CD14-positive monocyte (primary cell): ENCODE measurements at regions not wholly inside any gene's neighbourhood (a gene's known extent, or its start where the extent isn't known, plus 50 kb on each side); places are given as distances from the start of the nearest gene placed in this dataset.

Experiments
- DNase-seq, 3 donors: peaks; one replicate each; pipeline ENCODE4 v3.0.0-alpha.2; 2011 to 2022
- H2AFZ ChIP-seq: 2 replicates; pipeline ENCODE4 v1.6.0; 2012; ENCODE audit warnings: mild to moderate bottlenecking, low read depth, low read length, inconsistent platforms; ENCODE audit not compliant: insufficient read depth, poor library complexity, severe bottlenecking
- H3K27ac ChIP-seq, 2 donors: 1 replicate in 1 of 2; 2 replicates in 1 of 2; pipeline ENCODE4 v1.5.1; 2012 to 2013; ENCODE audit warnings: low read length in 2 of 2, control low read depth in 1 of 2, inconsistent platforms in 1 of 2, low read depth in 1 of 2, mild to moderate bottlenecking in 1 of 2
- H3K27me3 ChIP-seq, 2 donors: one replicate each; pipeline versions ENCODE4 v1.6.0 to v1.6.1; 2011 to 2013; ENCODE audit warnings: low read length in 2 of 2; ENCODE audit not compliant: control insufficient read depth in 2 of 2, insufficient read depth in 2 of 2
- H3K36me3 ChIP-seq, 2 donors: replicated peaks in 1 of 2; 1 replicate in 1 of 2; 2 replicates in 1 of 2; pipeline versions ENCODE4 v1.5.1 to v1.6.1; 2012 to 2013; ENCODE audit warnings: low read length in 2 of 2, control low read depth in 1 of 2, inconsistent platforms in 1 of 2, mild to moderate bottlenecking in 1 of 2; ENCODE audit not compliant: insufficient read depth in 2 of 2, control insufficient read depth in 1 of 2
- H3K4me1 ChIP-seq, 2 donors: 1 replicate in 1 of 2; 2 replicates in 1 of 2; pipeline versions ENCODE4 v1.5.1 to v1.6.1; 2012 to 2013; ENCODE audit warnings: low read length in 2 of 2, control low read depth in 1 of 2, inconsistent platforms in 1 of 2, mild to moderate bottlenecking in 1 of 2, moderate library complexity in 1 of 2; ENCODE audit not compliant: insufficient read depth in 2 of 2, control insufficient read depth in 1 of 2
- H3K4me2 ChIP-seq: replicated peaks from 2 replicates; pipeline ENCODE3; 2012; ENCODE audit warnings: low read length, moderate library complexity, mild to moderate bottlenecking; ENCODE audit not compliant: poor library complexity, severe bottlenecking; ENCODE audit errors: extremely low read depth
- H3K4me3 ChIP-seq, 3 experiments: fragments of 200-600 bp in 1 of 3; sonication (generic) in 1 of 3; replicated peaks in 1 of 3; 1 replicate in 2 of 3; 2 replicates in 1 of 3; pipeline ENCODE4 v1.5.1; 2011 to 2013; ENCODE audit warnings: low read length in 3 of 3, mild to moderate bottlenecking in 3 of 3, control low read depth in 2 of 3, low read depth in 2 of 3, inconsistent platforms in 1 of 3, moderate library complexity in 1 of 3
- H3K79me2 ChIP-seq: 2 replicates; pipeline ENCODE4 v1.6.0; 2012; ENCODE audit warnings: mild to moderate bottlenecking, control low read depth, inconsistent platforms, low read length, moderate library complexity; ENCODE audit not compliant: insufficient read depth
- H3K9ac ChIP-seq: 2 replicates; pipeline ENCODE4 v1.6.0; 2017; ENCODE audit warnings: low read length, mild to moderate bottlenecking; ENCODE audit not compliant: insufficient read depth, poor library complexity, severe bottlenecking
- H3K9me3 ChIP-seq, 2 donors: replicated peaks in 1 of 2; 1 replicate in 1 of 2; 2 replicates in 1 of 2; pipeline versions ENCODE4 v1.5.1 to v1.6.1; 2012 to 2013; ENCODE audit warnings: low read length in 2 of 2, control low read depth in 1 of 2; ENCODE audit not compliant: control insufficient read depth in 1 of 2, insufficient read depth in 1 of 2
- H4K20me1 ChIP-seq: 2 replicates; pipeline ENCODE4 v1.6.0; 2012; ENCODE audit warnings: mild to moderate bottlenecking, low read length, control low read depth, moderate library complexity; ENCODE audit not compliant: insufficient read depth
- H3K27ac Mint-ChIP-seq, 7 donors: one replicate each; pipeline ENCODE4 v1.8.0; 2020; ENCODE audit warnings: mild to moderate bottlenecking in 7 of 7, mixed read lengths in 7 of 7, moderate library complexity in 6 of 7, inconsistent platforms in 2 of 7
- H3K27me3 Mint-ChIP-seq, 3 donors: one replicate each; pipeline ENCODE4 v1.8.0; 2021 to 2022; ENCODE audit warnings: low read depth in 3 of 3, mild to moderate bottlenecking in 3 of 3, mixed read lengths in 3 of 3, moderate library complexity in 3 of 3, inconsistent platforms in 1 of 3
- H3K36me3 Mint-ChIP-seq, 2 donors: one replicate each; pipeline ENCODE4 v1.8.0; 2020; ENCODE audit warnings: mixed read lengths in 2 of 2, inconsistent platforms in 1 of 2, mild to moderate bottlenecking in 1 of 2
- H3K4me1 Mint-ChIP-seq: one replicate; pipeline ENCODE4 v1.8.0; 2020; ENCODE audit warnings: mild to moderate bottlenecking, mixed read lengths
- H3K4me3 Mint-ChIP-seq, 2 donors: one replicate each; pipeline ENCODE4 v1.8.0; 2020; ENCODE audit warnings: mild to moderate bottlenecking in 2 of 2, mixed read lengths in 2 of 2, moderate library complexity in 1 of 2
- H3K9me3 Mint-ChIP-seq, 7 donors: one replicate each; pipeline ENCODE4 v1.8.0; 2020 to 2022; ENCODE audit warnings: mixed read lengths in 7 of 7, mild to moderate bottlenecking in 6 of 7, moderate library complexity in 6 of 7, inconsistent platforms in 2 of 7
- whole genome bisulfite sequencing: methylation state at CpG from one replicate; pipeline ENCODE4 v1.1.5; 2013; ENCODE audit warnings: missing lambda C conversion rate; ENCODE audit not compliant: insufficient coverage; 5-methylcytosine and 5-hydroxymethylcytosine counted together
- intact Hi-C, 2 donors: fragments of 100-400 bp; cut with micrococcal nuclease; formaldehyde crosslinking; loops; one replicate each; pipeline versions ENCODE4 v1.15.0 to v1.15.1; 2023
- TF ChIP-seq, protein P1 (sequence below): fragments of 200-600 bp; IDR thresholded peaks from one replicate; pipeline ENCODE4 v1.8.0; 2022; ENCODE audit warnings: antibody characterized with exemption, mild to moderate bottlenecking

DNA sequence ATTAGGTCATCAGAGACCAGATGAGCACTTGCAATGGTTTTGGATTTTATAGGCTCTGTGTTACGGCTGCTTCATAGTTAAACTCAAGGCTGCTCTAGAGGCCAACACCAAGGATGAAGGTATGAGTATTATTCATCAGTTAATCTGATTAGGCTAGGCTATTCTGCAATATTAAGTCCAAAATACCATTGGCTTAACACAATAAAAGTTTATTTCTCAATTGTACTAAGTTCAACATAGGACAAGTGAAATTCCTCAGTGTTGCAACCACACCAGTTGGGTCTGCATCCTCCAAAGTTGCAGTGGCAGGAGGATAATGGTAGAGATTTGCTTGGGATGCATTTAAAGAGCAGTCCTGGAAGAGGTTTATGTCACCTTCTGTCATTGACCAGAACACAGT is 538.3 kb upstream of the CDH2 start:
- no CpG with 5 or more reads among the region's 1 CpG for WGBS
- intact Hi-C loops: no loop called here

DNA sequence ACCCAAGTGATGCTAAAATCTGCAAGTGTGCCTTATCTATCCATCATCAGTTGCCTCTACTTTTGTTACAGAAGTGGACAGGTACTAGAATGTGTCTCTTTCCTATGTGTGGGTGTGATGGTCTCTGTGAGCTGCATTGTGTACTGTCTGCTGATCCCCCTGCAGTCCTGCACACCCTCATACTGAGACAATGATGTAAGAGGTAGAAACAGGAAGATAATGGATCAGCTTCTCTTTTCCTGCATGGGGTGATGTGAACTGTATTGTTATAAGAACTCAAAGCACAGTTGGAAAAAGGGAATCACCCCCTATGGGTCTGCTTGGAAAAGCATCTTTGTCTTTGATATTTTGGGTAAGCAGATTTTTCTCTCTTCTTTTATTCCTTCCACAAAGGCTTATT is 537.6 kb upstream of the CDH2 start:
- peaks cover 0 to 5% (median 0%) of the 10 kb centered on the region in 3 donors for H3K27me3 Mint-ChIP-seq
- no peak overlapping the region for H3K9ac ChIP-seq

More for the DNA sequence above, 538.3 kb upstream of the CDH2 start:
- Mint-ChIP-seq H3K9me3 (peaks cover 0 to 8% (median 2%) of the 10 kb centered on the region in 7 donors), H3K36me3 (no peaks in the 10 kb centered on the region), H3K4me1 (no peaks in the 10 kb centered on the region), H3K4me3 (no peak overlapping the region), H3K27me3 (peaks cover 0 to 5% (median 0%) of the 10 kb centered on the region in 3 donors), H3K27ac (no peak overlapping the region)
- Histone ChIP-seq H3K27me3 (no peaks in the 10 kb centered on the region), H3K36me3 (no peaks in the 10 kb centered on the region), H3K9ac (no peak overlapping the region), H3K27ac (no peak overlapping the region), H3K9me3 (no peaks in the 10 kb centered on the region), H4K20me1 (no peaks in the 10 kb centered on the region), H3K4me2 (no peak overlapping the region), H3K79me2 (no peaks in the 10 kb centered on the region), H3K4me1 (no peaks in the 10 kb centered on the region), H3K4me3 (no peak overlapping the region), H2AFZ (no peak overlapping the region)
- DNase-seq: no peak
- TF ChIP-seq, protein P1, sequence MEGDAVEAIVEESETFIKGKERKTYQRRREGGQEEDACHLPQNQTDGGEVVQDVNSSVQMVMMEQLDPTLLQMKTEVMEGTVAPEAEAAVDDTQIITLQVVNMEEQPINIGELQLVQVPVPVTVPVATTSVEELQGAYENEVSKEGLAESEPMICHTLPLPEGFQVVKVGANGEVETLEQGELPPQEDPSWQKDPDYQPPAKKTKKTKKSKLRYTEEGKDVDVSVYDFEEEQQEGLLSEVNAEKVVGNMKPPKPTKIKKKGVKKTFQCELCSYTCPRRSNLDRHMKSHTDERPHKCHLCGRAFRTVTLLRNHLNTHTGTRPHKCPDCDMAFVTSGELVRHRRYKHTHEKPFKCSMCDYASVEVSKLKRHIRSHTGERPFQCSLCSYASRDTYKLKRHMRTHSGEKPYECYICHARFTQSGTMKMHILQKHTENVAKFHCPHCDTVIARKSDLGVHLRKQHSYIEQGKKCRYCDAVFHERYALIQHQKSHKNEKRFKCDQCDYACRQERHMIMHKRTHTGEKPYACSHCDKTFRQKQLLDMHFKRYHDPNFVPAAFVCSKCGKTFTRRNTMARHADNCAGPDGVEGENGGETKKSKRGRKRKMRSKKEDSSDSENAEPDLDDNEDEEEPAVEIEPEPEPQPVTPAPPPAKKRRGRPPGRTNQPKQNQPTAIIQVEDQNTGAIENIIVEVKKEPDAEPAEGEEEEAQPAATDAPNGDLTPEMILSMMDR: no peak

More for the DNA sequence above, 537.6 kb upstream of the CDH2 start:
- no peaks in the 10 kb centered on the region for H3K9me3 ChIP-seq
- no peak overlapping the region for H3K4me2 ChIP-seq
- intact Hi-C loops: no loop called here
- no peaks in the 10 kb centered on the region for H3K79me2 ChIP-seq
- H3K27me3 ChIP-seq: no peaks in the 10 kb centered on the region
- no peaks in the 10 kb centered on the region for H3K4me1 Mint-ChIP-seq
- no peaks in the 10 kb centered on the region for H3K36me3 ChIP-seq
- H4K20me1 ChIP-seq: no peaks in the 10 kb centered on the region
- no peak overlapping the region for H3K27ac ChIP-seq
- no peak overlapping the region for H2AFZ ChIP-seq
- H3K9me3 Mint-ChIP-seq: peaks cover 0 to 6% (median 2%) of the 10 kb centered on the region in 7 donors
- H3K4me1 ChIP-seq: no peaks in the 10 kb centered on the region
- no peak overlapping the region for H3K4me3 ChIP-seq
- H3K4me3 Mint-ChIP-seq: no peak overlapping the region
- TF ChIP-seq, protein P1: no peak
- no peaks in the 10 kb centered on the region for H3K36me3 Mint-ChIP-seq
- H3K27ac Mint-ChIP-seq: no peak overlapping the region
- DNase-seq: no peak
